Choroid plexus epithelial cell (primary cell): ENCODE measurements at regions not wholly inside any gene's neighbourhood (a gene's known extent, or its start where the extent isn't known, plus 50 kb on each side); places are given as distances from the start of the nearest gene placed in this dataset.
"Not testable (repeated sequence)": the region's sequence is repeated elsewhere in the genome, so short reads cannot be mapped to it uniquely, and the experiment has no call there.

ENCODE experiments used
- DNase-seq: peaks from one replicate; pipeline ENCODE4 v3.0.0-alpha.2; 2010; ENCODE audit warnings: low read depth
- H3K4me3 ChIP-seq: 2 replicates; pipeline ENCODE4 v1.5.1; 2011; ENCODE audit warnings: low read depth, mild to moderate bottlenecking, control low read depth, low read length, moderate library complexity
- TF ChIP-seq, protein P1 (sequence below): conservative IDR thresholded peaks from 2 replicates; pipeline ENCODE4 v1.5.1; 2011; ENCODE audit warnings: low read depth, mild to moderate bottlenecking, control low read depth, inconsistent platforms, low read length, moderate library complexity

DNA sequence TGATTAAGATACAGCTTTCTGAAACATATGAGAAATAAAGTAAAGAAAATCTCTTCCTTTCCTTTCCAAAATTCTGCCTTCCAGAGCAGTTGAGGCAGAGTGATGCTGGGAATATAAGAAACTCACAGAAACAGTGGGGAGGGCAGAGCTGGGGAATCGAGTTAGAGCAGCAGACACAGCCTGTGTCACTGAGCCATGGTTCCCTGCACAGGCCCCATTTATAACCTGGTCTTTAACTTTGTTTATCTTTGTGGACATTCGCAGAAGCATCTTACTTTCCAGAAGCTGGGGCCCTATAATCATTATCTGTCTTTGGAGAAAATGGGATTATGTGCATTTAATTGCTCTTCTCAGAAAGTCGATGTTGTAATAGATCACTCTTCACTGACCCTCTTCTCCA is 349.1 kb downstream of the SETD4 start:
- TF ChIP-seq, protein P1, sequence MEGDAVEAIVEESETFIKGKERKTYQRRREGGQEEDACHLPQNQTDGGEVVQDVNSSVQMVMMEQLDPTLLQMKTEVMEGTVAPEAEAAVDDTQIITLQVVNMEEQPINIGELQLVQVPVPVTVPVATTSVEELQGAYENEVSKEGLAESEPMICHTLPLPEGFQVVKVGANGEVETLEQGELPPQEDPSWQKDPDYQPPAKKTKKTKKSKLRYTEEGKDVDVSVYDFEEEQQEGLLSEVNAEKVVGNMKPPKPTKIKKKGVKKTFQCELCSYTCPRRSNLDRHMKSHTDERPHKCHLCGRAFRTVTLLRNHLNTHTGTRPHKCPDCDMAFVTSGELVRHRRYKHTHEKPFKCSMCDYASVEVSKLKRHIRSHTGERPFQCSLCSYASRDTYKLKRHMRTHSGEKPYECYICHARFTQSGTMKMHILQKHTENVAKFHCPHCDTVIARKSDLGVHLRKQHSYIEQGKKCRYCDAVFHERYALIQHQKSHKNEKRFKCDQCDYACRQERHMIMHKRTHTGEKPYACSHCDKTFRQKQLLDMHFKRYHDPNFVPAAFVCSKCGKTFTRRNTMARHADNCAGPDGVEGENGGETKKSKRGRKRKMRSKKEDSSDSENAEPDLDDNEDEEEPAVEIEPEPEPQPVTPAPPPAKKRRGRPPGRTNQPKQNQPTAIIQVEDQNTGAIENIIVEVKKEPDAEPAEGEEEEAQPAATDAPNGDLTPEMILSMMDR, result no peak
- DNase-seq, result no peak
- no peak overlapping the region for H3K4me3 ChIP-seq

DNA sequence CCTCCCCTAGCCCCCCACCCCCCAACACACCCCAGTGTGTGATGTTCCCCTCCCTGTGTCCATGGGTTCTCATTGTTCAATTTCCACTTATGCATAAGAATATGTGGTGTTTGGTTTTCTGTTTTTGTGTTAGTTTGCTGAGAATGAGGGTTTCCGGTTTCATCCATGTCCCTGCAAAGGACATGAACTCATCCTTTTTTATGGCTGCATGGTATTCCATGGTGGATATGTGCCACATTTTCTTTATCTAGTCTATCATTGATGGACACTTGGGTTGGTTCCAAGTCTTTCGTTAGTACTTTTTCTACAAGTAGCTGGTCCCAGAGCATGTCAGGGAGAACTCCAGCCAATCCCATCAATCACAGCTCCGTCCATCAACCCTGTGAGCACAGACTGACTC is 350.3 kb downstream of the SETD4 start:
- H3K4me3 ChIP-seq, DNase-seq: not testable (repeated sequence)

DNA sequence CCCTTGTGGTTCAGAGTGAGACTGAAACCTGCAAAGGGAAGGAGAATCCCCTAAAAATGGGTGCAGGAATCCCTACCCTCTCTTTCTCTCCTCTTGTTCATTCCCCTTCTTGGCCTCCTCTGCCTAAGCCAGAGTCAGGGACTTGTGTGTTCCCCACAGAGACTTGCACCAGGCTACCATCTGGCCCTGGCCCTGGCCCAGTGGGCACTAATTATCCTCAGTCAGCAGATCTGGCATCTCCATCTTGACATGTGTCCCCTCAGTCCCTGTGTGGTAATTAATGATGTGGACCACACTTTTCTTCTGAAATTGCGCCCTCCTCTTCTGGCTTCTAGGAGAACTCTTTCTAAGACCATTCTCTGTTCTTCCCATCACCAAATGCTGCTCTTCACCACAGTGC is 354.4 kb downstream of the SETD4 start:
- no peak overlapping the region for H3K4me3 ChIP-seq
- TF ChIP-seq, protein P1, result no peak
- no peak for DNase-seq

GRCh38 chr21:35705237-35705887 is 355.0 kb downstream of the SETD4 start:
- TF ChIP-seq, protein P1, result no peak
- no peak for DNase-seq
- no peak overlapping the region for H3K4me3 ChIP-seq

DNA sequence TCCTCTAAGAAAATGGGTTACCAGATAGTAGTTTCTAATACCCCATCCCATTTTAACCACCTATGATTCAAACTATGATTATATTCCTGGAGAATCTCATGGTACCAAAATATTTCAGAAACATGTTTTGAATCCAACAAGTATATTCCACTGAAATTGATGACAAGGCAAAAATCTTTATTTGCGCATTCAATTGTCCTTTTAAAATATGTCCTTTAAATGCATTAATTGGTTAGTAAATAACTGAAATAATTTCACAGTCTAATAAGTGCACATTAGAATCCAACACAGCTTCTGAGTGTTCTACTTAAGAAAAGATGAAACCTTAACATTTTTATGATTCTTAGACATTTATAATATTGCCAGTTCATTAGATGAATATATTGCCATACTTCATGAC is 356.6 kb downstream of the SETD4 start:
- H3K4me3 ChIP-seq, result no peak overlapping the region
- TF ChIP-seq, protein P1, result no peak
- no peak for DNase-seq

GRCh38 chr21:35699361-35699760 is 361.0 kb downstream of the SETD4 start:
- TF ChIP-seq, protein P1, result no peak
- H3K4me3 ChIP-seq, result no peak overlapping the region
- DNase-seq, result no peak

GRCh38 chr21:35697321-35697808 is 363.0 kb downstream of the SETD4 start:
- peak; percentile 80 for DNase-seq
- TF ChIP-seq, protein P1, result no peak
- no peak overlapping the region for H3K4me3 ChIP-seq
